IMR-90 (cell line): ENCODE measurements at regions not wholly inside any gene's neighbourhood (a gene's known extent, or its start where the extent isn't known, plus 50 kb on each side); places are given as distances from the start of the nearest gene placed in this dataset.

ENCODE experiments used
- ATAC-seq: fragments of 200-7000 bp; cut with Tn5 transposase; 2 replicates; pipeline ENCODE4 v1.9.1; 2020; ENCODE audit warnings: low read depth, mild to moderate bottlenecking, moderate library complexity
- BruUV-seq: library from RNA; stranded (reverse); fragments of 400-500 nt; replicated peaks from 2 replicates; lab custom pipeline; 2021; lab: Mats Ljungman, UMichigan
- CTCF ChIA-PET: fragments of 300-600 bp; formaldehyde crosslinking; extraction: SDS; loops from one replicate; lab custom pipeline; 2021; ENCODE audit warnings: antibody characterized with exemption; lab: Yijun Ruan, JAX
- POLR2A ChIA-PET: fragments of 300-600 bp; sonication (Branson Sonifier 250); formaldehyde crosslinking; loops from one replicate; lab custom pipeline; 2022; ENCODE audit warnings: antibody characterized with exemption; ENCODE audit not compliant: unreplicated experiment; lab: Charles Lee
- DNase-seq: peaks from one replicate; pipeline ENCODE4 v3.0.0; 2013
- H2AFZ ChIP-seq: replicated peaks from 2 replicates; pipeline ENCODE3; 2013; ENCODE audit warnings: low read length, mild to moderate bottlenecking; ENCODE audit not compliant: poor library complexity
- H2AK5ac ChIP-seq: 2 replicates; pipeline ENCODE4 v1.6.1; 2013; ENCODE audit warnings: low read depth, low read length, inconsistent platforms
- H2AK9ac ChIP-seq: replicated peaks from 2 replicates; pipeline ENCODE3; 2013; ENCODE audit warnings: mild to moderate bottlenecking, low read depth, low read length, moderate library complexity; ENCODE audit not compliant: poor library complexity
- H2BK120ac ChIP-seq: 2 replicates; pipeline ENCODE4 v1.6.1; 2013; ENCODE audit warnings: low read depth, low read length, inconsistent platforms
- H2BK15ac ChIP-seq: 3 replicates; pipeline ENCODE4 v1.6.1; 2013; ENCODE audit warnings: low read depth, low read length, inconsistent platforms
- H2BK20ac ChIP-seq: 2 replicates; pipeline ENCODE4 v1.6.1; 2013; ENCODE audit warnings: low read depth, mild to moderate bottlenecking, inconsistent platforms, low read length, moderate library complexity
- H2BK5ac ChIP-seq: 2 replicates; pipeline ENCODE4 v1.6.1; 2013; ENCODE audit warnings: mild to moderate bottlenecking, low read depth, low read length, inconsistent platforms; ENCODE audit not compliant: poor library complexity, severe bottlenecking
- H3K14ac ChIP-seq: replicated peaks from 2 replicates; pipeline ENCODE4 v1.6.1; 2013; ENCODE audit warnings: low read depth, low read length, inconsistent platforms
- H3K18ac ChIP-seq: 2 replicates; pipeline ENCODE4 v1.6.1; 2013; ENCODE audit warnings: low read depth, low read length, control low read depth
- H3K23ac ChIP-seq: 2 replicates; pipeline ENCODE4 v1.6.1; 2013; ENCODE audit warnings: low read depth, low read length, inconsistent platforms
- H3K27ac ChIP-seq: 2 replicates; pipeline ENCODE4 v1.5.1; 2013; ENCODE audit warnings: mild to moderate bottlenecking, control low read depth, low read length; ENCODE audit not compliant: insufficient read depth
- H3K27me3 ChIP-seq: 2 replicates; pipeline ENCODE4 v1.6.1; 2013; ENCODE audit warnings: low read length; ENCODE audit not compliant: control insufficient read depth, insufficient read depth
- H3K36me3 ChIP-seq: 2 replicates; pipeline ENCODE4 v1.6.1; 2013; ENCODE audit warnings: low read length, mixed read lengths; ENCODE audit not compliant: control insufficient read depth, insufficient read depth
- H3K4ac ChIP-seq: 2 replicates; pipeline ENCODE4 v1.6.1; 2013; ENCODE audit warnings: low read depth, low read length, inconsistent platforms
- H3K4me1 ChIP-seq: 2 replicates; pipeline ENCODE4 v1.6.1; 2013; ENCODE audit warnings: low read length, mixed read lengths; ENCODE audit not compliant: control insufficient read depth, insufficient read depth
- H3K4me2 ChIP-seq: 2 replicates; pipeline ENCODE4 v1.6.1; 2013; ENCODE audit warnings: low read depth, mild to moderate bottlenecking, control low read depth, low read length, moderate library complexity
- H3K4me3 ChIP-seq: 2 replicates; pipeline ENCODE4 v1.5.1; 2013; ENCODE audit warnings: low read depth, mild to moderate bottlenecking, control low read depth, low read length, moderate library complexity; ENCODE audit not compliant: insufficient read depth
- H3K56ac ChIP-seq: 2 replicates; pipeline ENCODE4 v1.6.1; 2013; ENCODE audit warnings: low read length, inconsistent platforms; ENCODE audit not compliant: insufficient read depth; ENCODE audit errors: extremely low read depth
- H3K79me1 ChIP-seq, 2 experiments: 2 replicates each; pipeline ENCODE4 v1.6.1; 2013; ENCODE audit warnings: low read length in 2 of 2, inconsistent platforms in 1 of 2, low read depth in 1 of 2
- H3K9ac ChIP-seq: 2 replicates; pipeline ENCODE4 v1.6.1; 2013; ENCODE audit warnings: low read depth, low read length, control low read depth
- H3K9me1 ChIP-seq: 2 replicates; pipeline ENCODE4 v1.6.1; 2013; ENCODE audit warnings: low read length, inconsistent platforms; ENCODE audit not compliant: insufficient read depth
- H3K9me3 ChIP-seq: 2 replicates; pipeline ENCODE4 v1.6.1; 2013; ENCODE audit warnings: low read length; ENCODE audit not compliant: control insufficient read depth, insufficient read depth
- H4K20me1 ChIP-seq: 2 replicates; pipeline ENCODE4 v1.6.1; 2013; ENCODE audit warnings: low read length, inconsistent platforms; ENCODE audit not compliant: insufficient read depth
- H4K5ac ChIP-seq: 2 replicates; pipeline ENCODE4 v1.6.1; 2013; ENCODE audit warnings: mild to moderate bottlenecking, low read depth, low read length, control low read depth
- H4K8ac ChIP-seq, 2 experiments: 2 replicates each; pipeline ENCODE4 v1.6.1; 2013; ENCODE audit warnings: low read depth in 2 of 2, low read length in 2 of 2, control low read depth in 1 of 2, inconsistent platforms in 1 of 2
- H4K91ac ChIP-seq: 2 replicates; pipeline ENCODE4 v1.6.1; 2013; ENCODE audit warnings: low read depth, low read length, inconsistent platforms; ENCODE audit not compliant: insufficient read depth
- POLR2A ChIP-seq: IDR thresholded peaks from 2 replicates; pipeline ENCODE4 v1.6.1; 2012; ENCODE audit warnings: mild to moderate bottlenecking, low read depth, low read length
- RFX5 ChIP-seq: IDR thresholded peaks from 2 replicates; pipeline ENCODE4 v1.8.0; 2012; ENCODE audit warnings: low read depth, mild to moderate bottlenecking, low read length, moderate library complexity
- SMC3 ChIP-seq: fragments of 150-350 bp; IDR thresholded peaks from 2 replicates; pipeline ENCODE4 v1.6.1; 2016; ENCODE audit warnings: low read depth, mild to moderate bottlenecking, antibody characterized with exemption, low read length, moderate library complexity
- WGBS, 2 experiments: methylation state at CpG; one replicate each; pipeline versions ENCODE4 v1.1.5 to v1.1.7; 2013; ENCODE audit warnings: missing lambda C conversion rate in 2 of 2; ENCODE audit not compliant: insufficient read length in 1 of 2; ENCODE audit errors: extremely low coverage in 2 of 2; 5-methylcytosine and 5-hydroxymethylcytosine counted together
- dilution Hi-C: fragments of 300-500 bp; cut with HindIII; formaldehyde crosslinking; loops from one replicate; pipeline ENCODE4 v1.14.3; 2018; ENCODE audit warnings: low sequenced_read_pairs; ENCODE audit not compliant: unreplicated experiment
- in situ Hi-C: fragments of 300-500 bp; cut with MboI; formaldehyde crosslinking; loops from 3 replicates; pipeline ENCODE4 v1.14.3; 2019; ENCODE audit warnings: low sequenced_read_pairs, inconsistent platforms, mixed read lengths
- intact Hi-C: fragments of 100-400 bp; cut with micrococcal nuclease; formaldehyde crosslinking; loops from 2 replicates; pipeline ENCODE4 v1.10.0; 2022
- TF ChIP-seq, protein P1 (sequence below): fragments of 150-350 bp; IDR thresholded peaks from 2 replicates; pipeline ENCODE4 v1.6.1; 2016; ENCODE audit warnings: low read depth, mild to moderate bottlenecking, low read length, moderate library complexity, borderline replicate concordance
- TF ChIP-seq, protein P2 (sequence below): fragments of 150-350 bp; IDR thresholded peaks from 2 replicates; pipeline ENCODE4 v1.6.1; 2017; ENCODE audit warnings: mild to moderate bottlenecking, antibody characterized with exemption, low read length, low read depth

DNA sequence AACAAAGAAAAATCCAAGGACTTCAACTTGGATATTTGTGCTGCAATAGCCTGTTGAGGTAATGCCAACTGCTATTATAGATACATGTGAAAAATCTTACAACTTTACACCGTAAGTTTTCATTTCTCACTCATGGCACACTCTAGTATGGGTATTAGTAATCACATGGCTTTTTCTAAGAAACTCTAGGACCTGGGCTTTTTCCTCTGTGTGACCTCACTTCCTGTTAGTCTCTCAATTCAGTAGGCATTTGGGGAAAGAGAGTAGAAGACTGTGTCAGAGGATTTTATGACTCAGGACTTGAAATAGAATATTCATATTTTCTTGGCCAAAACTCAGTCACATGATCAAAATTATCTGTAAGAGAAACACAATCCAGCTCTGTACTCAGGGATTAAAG, 1049.9 kb downstream of the REEP3 start:
- no peak overlapping the region for H2AK9ac ChIP-seq
- H4K5ac ChIP-seq = no peak overlapping the region
- H3K4me1 ChIP-seq = no peaks in the 10 kb centered on the region
- H2AK5ac ChIP-seq = no peak overlapping the region
- H2BK15ac ChIP-seq = no peak overlapping the region
- no CpG with 5 or more reads among the region's 1 CpG for WGBS, 2 experiments
- ChIA-PET POLR2A (no interaction called here), CTCF (no interaction called here)
- H4K91ac ChIP-seq = no peak overlapping the region
- H4K20me1 ChIP-seq = no peaks in the 10 kb centered on the region
- no peaks in the 10 kb centered on the region for H3K9me1 ChIP-seq
- peaks cover 9% of the 10 kb centered on the region for H3K9me3 ChIP-seq
- TF ChIP-seq POLR2A (no peak), SMC3 (no peak), RFX5 (no peak)
- TF ChIP-seq, protein P1, sequence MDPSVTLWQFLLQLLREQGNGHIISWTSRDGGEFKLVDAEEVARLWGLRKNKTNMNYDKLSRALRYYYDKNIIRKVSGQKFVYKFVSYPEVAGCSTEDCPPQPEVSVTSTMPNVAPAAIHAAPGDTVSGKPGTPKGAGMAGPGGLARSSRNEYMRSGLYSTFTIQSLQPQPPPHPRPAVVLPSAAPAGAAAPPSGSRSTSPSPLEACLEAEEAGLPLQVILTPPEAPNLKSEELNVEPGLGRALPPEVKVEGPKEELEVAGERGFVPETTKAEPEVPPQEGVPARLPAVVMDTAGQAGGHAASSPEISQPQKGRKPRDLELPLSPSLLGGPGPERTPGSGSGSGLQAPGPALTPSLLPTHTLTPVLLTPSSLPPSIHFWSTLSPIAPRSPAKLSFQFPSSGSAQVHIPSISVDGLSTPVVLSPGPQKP = no peak
- TF ChIP-seq, protein P2, sequence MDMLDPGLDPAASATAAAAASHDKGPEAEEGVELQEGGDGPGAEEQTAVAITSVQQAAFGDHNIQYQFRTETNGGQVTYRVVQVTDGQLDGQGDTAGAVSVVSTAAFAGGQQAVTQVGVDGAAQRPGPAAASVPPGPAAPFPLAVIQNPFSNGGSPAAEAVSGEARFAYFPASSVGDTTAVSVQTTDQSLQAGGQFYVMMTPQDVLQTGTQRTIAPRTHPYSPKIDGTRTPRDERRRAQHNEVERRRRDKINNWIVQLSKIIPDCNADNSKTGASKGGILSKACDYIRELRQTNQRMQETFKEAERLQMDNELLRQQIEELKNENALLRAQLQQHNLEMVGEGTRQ = no peak
- no peak overlapping the region for H3K56ac ChIP-seq
- no peak overlapping the region for H3K14ac ChIP-seq
- BruUV-seq = no TSS peak
- intact Hi-C loops = no loop called here
- no peaks in the 10 kb centered on the region for H3K36me3 ChIP-seq
- H3K79me1 ChIP-seq = no peaks in the 10 kb centered on the region
- in situ Hi-C loops = no loop called here
- H3K27ac ChIP-seq = no peak overlapping the region
- DNase-seq (no peak), ATAC-seq (no peak)
- dilution Hi-C loops = no loop called here
- H2BK5ac ChIP-seq = no peak overlapping the region
- no peaks in the 10 kb centered on the region for H3K27me3 ChIP-seq
- no peak overlapping the region for H2BK20ac ChIP-seq
- H4K8ac ChIP-seq = no peak overlapping the region
- no peak overlapping the region for H3K4me2 ChIP-seq
- H3K4ac ChIP-seq = no peak overlapping the region
- H3K18ac ChIP-seq = no peak overlapping the region
- no peak overlapping the region for H2BK120ac ChIP-seq
- no peak overlapping the region for H3K4me3 ChIP-seq
- H3K9ac ChIP-seq = no peak overlapping the region
- no peak overlapping the region for H2AFZ ChIP-seq
- no peak overlapping the region for H3K23ac ChIP-seq
